Omental fat pad (tissue), 3 donors: ENCODE measurements at regions not wholly inside any gene's neighbourhood (a gene's known extent, or its start where the extent isn't known, plus 50 kb on each side); places are given as distances from the start of the nearest gene placed in this dataset.

Experiments
- ATAC-seq: fragments of 150-250 bp; one replicate; pipeline ENCODE4 v1.9.1; 2016; ENCODE audit warnings: mild to moderate bottlenecking, moderate library complexity; ENCODE audit not compliant: low FRiP score
- DNase-seq: peaks from one replicate; pipeline ENCODE4 v3.0.0-alpha.2; 2019; ENCODE audit warnings: low spot score
- TF ChIP-seq, protein P1 (sequence below), 3 donors: fragments of 450-650 bp; IDR thresholded peaks; one replicate each; pipeline ENCODE4 v1.5.1; 2016 to 2017; ENCODE audit warnings: antibody characterized with exemption in 3 of 3, mild to moderate bottlenecking in 3 of 3, moderate library complexity in 2 of 3

DNA sequence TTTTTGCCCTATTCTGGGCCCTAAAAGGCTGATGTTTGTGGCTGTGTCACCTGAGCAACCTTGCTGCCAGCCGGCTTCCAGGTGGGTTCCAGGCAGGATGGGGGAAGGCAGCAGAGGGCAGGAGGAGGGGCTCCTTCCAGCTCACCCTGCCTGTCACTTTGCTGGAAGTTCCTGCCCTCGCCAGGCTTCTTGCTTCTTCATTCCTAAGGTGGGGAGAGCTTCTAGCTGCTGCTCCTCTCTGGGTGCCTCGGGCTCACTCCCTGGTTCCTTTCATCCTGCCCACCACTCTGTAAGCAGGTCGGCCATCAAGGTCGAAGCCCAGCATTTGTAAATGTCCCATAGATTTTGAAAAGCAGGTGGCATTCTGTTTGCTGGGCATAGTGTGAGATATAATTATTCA lies 249.4 kb upstream of the HS6ST1 start:
- DNase-seq: no peak

DNA sequence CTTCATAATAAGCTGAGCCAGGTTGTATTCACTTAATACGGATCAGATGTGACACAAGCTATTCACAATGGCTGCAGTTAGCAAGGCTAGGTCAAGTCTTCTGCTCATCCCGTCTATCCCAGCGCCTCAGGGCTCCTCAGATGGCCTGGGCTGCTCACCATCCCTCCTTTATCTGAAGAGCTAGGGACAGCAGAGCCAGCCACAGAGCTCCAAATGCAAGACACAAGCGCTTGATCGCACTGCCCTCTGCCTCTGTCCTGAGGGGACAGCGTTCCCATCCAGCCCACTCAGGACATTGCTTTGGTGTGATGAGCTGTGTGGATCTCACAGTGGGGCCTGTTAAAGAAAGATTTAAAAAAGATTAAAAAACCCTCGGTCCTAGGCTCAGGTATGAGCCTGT lies 254.4 kb upstream of the HS6ST1 start:
- TF ChIP-seq, protein P1, sequence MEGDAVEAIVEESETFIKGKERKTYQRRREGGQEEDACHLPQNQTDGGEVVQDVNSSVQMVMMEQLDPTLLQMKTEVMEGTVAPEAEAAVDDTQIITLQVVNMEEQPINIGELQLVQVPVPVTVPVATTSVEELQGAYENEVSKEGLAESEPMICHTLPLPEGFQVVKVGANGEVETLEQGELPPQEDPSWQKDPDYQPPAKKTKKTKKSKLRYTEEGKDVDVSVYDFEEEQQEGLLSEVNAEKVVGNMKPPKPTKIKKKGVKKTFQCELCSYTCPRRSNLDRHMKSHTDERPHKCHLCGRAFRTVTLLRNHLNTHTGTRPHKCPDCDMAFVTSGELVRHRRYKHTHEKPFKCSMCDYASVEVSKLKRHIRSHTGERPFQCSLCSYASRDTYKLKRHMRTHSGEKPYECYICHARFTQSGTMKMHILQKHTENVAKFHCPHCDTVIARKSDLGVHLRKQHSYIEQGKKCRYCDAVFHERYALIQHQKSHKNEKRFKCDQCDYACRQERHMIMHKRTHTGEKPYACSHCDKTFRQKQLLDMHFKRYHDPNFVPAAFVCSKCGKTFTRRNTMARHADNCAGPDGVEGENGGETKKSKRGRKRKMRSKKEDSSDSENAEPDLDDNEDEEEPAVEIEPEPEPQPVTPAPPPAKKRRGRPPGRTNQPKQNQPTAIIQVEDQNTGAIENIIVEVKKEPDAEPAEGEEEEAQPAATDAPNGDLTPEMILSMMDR (IDR thresholded peaks at IDR 0.05): no peak
- DNase-seq: no peak
- no peak for ATAC-seq

More for the DNA sequence above, 249.4 kb upstream of the HS6ST1 start:
- TF ChIP-seq, protein P1 (IDR thresholded peaks at IDR 0.05): no peak
- no peak for ATAC-seq

GRCh38 chr2:128573531-128573930 lies 254.9 kb upstream of the HS6ST1 start:
- ATAC-seq (no peak), DNase-seq (no peak)
- TF ChIP-seq, protein P1 (IDR thresholded peaks at IDR 0.05): no peak

- no peak for DNase-seq
Observed at GRCh38 chr2:128577141-128577930, 258.7 kb upstream of the HS6ST1 start.

DNA sequence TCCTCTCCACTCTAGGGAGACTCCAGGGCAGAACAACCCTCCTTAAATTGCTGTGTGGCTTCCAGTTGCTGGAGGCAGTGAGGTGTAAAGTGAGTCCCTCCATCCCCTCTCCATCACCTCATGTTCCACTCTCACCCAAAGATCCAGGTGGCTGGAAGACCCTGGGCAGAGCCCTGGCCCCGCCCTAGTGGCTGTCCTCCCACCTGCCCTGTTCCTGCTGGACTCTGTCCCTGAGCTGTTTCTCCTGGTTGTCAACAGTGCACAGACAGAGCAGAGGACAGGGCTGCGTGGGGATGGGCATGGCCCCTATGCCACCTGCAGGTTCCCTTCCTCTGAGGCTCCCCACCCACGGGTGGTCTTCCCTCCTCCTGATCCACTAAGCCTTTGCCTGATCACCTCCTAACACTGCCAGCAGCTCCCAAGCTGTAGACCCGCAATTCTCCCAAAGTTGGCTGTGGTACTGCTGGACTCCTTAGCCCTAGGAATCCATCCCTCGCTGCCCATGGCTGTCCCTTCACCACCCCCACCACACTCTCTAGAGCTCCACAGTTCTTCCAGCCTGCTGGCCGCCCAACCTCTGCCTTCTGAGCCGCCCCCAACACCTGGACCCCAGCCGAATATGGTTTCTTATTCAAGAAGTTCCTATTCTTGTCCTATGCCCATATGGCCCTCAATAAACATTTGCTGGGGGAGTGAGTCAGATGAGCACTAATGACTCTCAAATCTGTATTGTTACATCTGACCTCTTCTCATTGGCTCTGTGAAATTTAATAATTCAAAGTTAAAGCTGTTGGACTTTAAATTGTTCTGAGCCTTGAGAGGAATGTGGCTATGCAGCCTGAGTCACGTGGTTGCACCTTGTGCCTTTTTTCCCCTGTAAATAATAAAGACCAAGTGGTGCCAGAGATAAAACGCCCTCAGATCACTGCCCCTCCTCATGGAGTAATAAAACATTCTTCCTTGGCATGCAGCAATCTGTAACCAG lies 260.0 kb upstream of the HS6ST1 start:
- DNase-seq (no peak), ATAC-seq (no peak)
- TF ChIP-seq, protein P1 (IDR thresholded peaks at IDR 0.05): no peak

More at GRCh38 chr2:128577141-128577930, 258.7 kb upstream of the HS6ST1 start:
- ATAC-seq: no peak
- TF ChIP-seq, protein P1 (IDR thresholded peaks at IDR 0.05): no peak

- ATAC-seq: no peak
- TF ChIP-seq, protein P1 (IDR thresholded peaks at IDR 0.05): no peak
- no peak for DNase-seq
Observed at GRCh38 chr2:128579825-128580224, 261.2 kb upstream of the HS6ST1 start.
